ENCODE measurements at regions not wholly inside any gene's neighbourhood (a gene's known extent, or its start where the extent isn't known, plus 50 kb on each side); places are given as distances from the start of the nearest gene placed in this dataset.
"Not testable (repeated sequence)": the region's sequence is repeated elsewhere in the genome, so short reads cannot be mapped to it uniquely, and the experiment has no call there.

DNA sequence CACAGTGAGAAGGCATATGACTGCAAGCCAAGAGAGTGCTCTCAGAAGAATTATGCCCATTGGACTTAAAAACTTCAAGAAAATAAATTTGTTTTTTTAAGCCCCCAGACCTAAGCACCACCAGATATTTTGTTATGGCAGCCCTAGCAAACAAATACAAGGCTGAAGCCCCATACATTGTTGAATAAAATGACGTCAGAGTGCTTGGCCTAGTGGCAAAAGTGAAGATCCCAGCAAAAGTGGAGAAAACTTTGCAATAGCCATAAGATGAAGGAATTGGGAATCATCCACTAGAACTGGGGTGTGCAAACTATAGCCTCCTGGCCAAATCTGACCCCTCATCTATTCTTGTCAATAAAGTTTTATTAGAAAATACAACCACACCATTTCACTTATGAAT, 517.5 kb downstream of the IRS1 start:
- DNase-seq (ENCODE audit: low read depth, low spot score) = no peak
- Histone ChIP-seq H3K36me3 (ENCODE audit: control insufficient read depth, insufficient read depth, low read length) (no peaks in the 10 kb centered on the region), H3K27ac (ENCODE audit: low read length) (no peak overlapping the region), H3K9me3 (ENCODE audit: control insufficient read depth, insufficient read depth, low read depth, low read length) (no peaks in the 10 kb centered on the region), H3K4me3 (ENCODE audit: low read depth in 2 of 2, low read length in 2 of 2) (no peak overlapping the region), H3K27me3 (ENCODE audit: control insufficient read depth, insufficient read depth, low read length) (no peaks in the 10 kb centered on the region), H3K4me1 (ENCODE audit: control insufficient read depth, insufficient read depth, low read length) (no peaks in the 10 kb centered on the region)
- ATAC-seq = no peak
- in situ Hi-C loops (cut with HindIII; ENCODE audit: low pct_unique_long_range_greater_than_20kb, low sequenced_read_pairs) (no loop called here), intact Hi-C loops (cut with micrococcal nuclease; ENCODE audit: unreplicated experiment) (no loop called here)
- POLR2A ChIA-PET = no interaction called here
- no TSS peak for BruUV-seq (replicated peaks)
- CTCF ChIA-PET = no interaction called here
- TF ChIP-seq POLR2AphosphoS5 (IDR thresholded peaks at IDR 0.05; ENCODE audit: low read depth, low read length) = no peak

GRCh38 chr2:226280136-226280535, 519.5 kb downstream of the IRS1 start:
- CTCF ChIA-PET; H3K27me3 ChIP-seq (ENCODE audit: control insufficient read depth, insufficient read depth, low read length); H3K27ac ChIP-seq (ENCODE audit: low read length); ATAC-seq; in situ Hi-C loops (cut with HindIII; ENCODE audit: low pct_unique_long_range_greater_than_20kb, low sequenced_read_pairs); DNase-seq (ENCODE audit: low read depth, low spot score); BruUV-seq (replicated peaks); H3K4me1 ChIP-seq (ENCODE audit: control insufficient read depth, insufficient read depth, low read length); H3K4me3 ChIP-seq (ENCODE audit: low read depth in 2 of 2, low read length in 2 of 2); intact Hi-C loops (cut with micrococcal nuclease; ENCODE audit: unreplicated experiment); POLR2A ChIA-PET; H3K9me3 ChIP-seq (ENCODE audit: control insufficient read depth, insufficient read depth, low read depth, low read length); H3K36me3 ChIP-seq (ENCODE audit: control insufficient read depth, insufficient read depth, low read length): not testable (repeated sequence)

DNA sequence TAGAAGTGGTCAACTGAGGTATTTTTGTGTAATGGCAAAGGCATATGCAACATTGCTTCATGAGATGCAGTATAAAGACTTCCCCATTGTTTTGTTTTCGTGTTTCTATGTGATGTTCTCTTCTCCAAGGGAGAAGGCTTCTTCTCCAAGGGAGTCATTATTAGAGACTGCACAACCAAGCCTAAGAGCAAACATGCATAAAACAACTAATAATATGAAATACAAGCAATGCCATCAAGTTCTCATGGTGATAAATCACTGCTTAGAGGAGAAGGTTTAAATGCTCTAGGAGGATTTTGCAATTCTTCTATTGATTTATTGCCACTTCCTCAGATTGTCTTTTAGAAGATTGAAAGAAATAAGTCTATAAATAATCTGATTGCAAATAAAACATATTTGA, 524.4 kb downstream of the IRS1 start:
- ChIA-PET POLR2A (no interaction called here), CTCF (no interaction called here)
- Histone ChIP-seq H3K9me3 (ENCODE audit: control insufficient read depth, insufficient read depth, low read depth, low read length) (no peaks in the 10 kb centered on the region), H3K4me3 (ENCODE audit: low read depth in 2 of 2, low read length in 2 of 2) (no peak overlapping the region), H3K27ac (ENCODE audit: low read length) (no peak overlapping the region), H3K27me3 (ENCODE audit: control insufficient read depth, insufficient read depth, low read length) (no peaks in the 10 kb centered on the region), H3K36me3 (ENCODE audit: control insufficient read depth, insufficient read depth, low read length) (no peaks in the 10 kb centered on the region), H3K4me1 (ENCODE audit: control insufficient read depth, insufficient read depth, low read length) (no peaks in the 10 kb centered on the region)
- BruUV-seq (replicated peaks) = no TSS peak
- no peak for DNase-seq (ENCODE audit: low read depth, low spot score)
- intact Hi-C loops (cut with micrococcal nuclease; ENCODE audit: unreplicated experiment) (no loop called here), in situ Hi-C loops (cut with HindIII; ENCODE audit: low pct_unique_long_range_greater_than_20kb, low sequenced_read_pairs) (no loop called here)
- TF ChIP-seq POLR2AphosphoS5 (IDR thresholded peaks at IDR 0.05; ENCODE audit: low read depth, low read length) (no peak), TCF7L2 (IDR thresholded peaks at IDR 0.05; ENCODE audit: low read depth, low read length) (no peak), SIN3A (IDR thresholded peaks at IDR 0.05; ENCODE audit: borderline replicate concordance, insufficient read depth, low read depth, low read length) (no peak), REST (IDR thresholded peaks at IDR 0.05; ENCODE audit: insufficient read depth in 1 of 2, low read depth in 2 of 2, low read length in 1 of 2) (no peak), CTCF (IDR thresholded peaks at IDR 0.05) (no peak)
- no peak for ATAC-seq

Measured in Panc1 (cell line).